Brain microvascular endothelial cell (primary cell): ENCODE measurements at regions not wholly inside any gene's neighbourhood (a gene's known extent, or its start where the extent isn't known, plus 50 kb on each side); places are given as distances from the start of the nearest gene placed in this dataset.

Source experiments
- DNase-seq: peaks from one replicate; pipeline ENCODE4 v3.0.0-alpha.2; 2020
- H3K27ac ChIP-seq: fragments of 250-450 bp; sonication (Bioruptor Pico); 2 replicates; pipeline ENCODE4 v1.5.1; 2020; ENCODE audit warnings: mild to moderate bottlenecking, moderate library complexity
- H3K27me3 ChIP-seq: fragments of 250-450 bp; sonication (Bioruptor Pico); replicated peaks from 2 replicates; pipeline ENCODE4 v1.5.1; 2020; ENCODE audit warnings: mild to moderate bottlenecking
- H3K36me3 ChIP-seq: fragments of 250-450 bp; sonication (Bioruptor Pico); replicated peaks from 2 replicates; pipeline ENCODE4 v1.5.1; 2020; ENCODE audit warnings: mild to moderate bottlenecking
- H3K4me3 ChIP-seq: 2 replicates; pipeline ENCODE4 v1.5.1; 2011; ENCODE audit warnings: low read depth, mild to moderate bottlenecking, control low read depth, low read length, moderate library complexity
- CTCF ChIP-seq: IDR thresholded peaks from 2 replicates; pipeline ENCODE4 v1.5.1; 2011; ENCODE audit warnings: low read depth, mild to moderate bottlenecking, moderate library complexity, low read length, control low read depth, inconsistent platforms; ENCODE audit errors: missing control alignments
- in situ Hi-C: cut with HindIII; loops from 2 replicates; pipeline ENCODE4 v1.10.0; 2017; ENCODE audit warnings: low sequenced_read_pairs, low pct_ligation_motif_present

- no peak for TF ChIP-seq CTCF
- DNase-seq, result no peak
These were observed 395.9 kb upstream of the GRIA3 start for GRCh38 chrX:122788216-122788615.

GRCh38 chrX:122790376-122791095 is 393.5 kb upstream of the GRIA3 start:
- Histone ChIP-seq H3K4me3 (no peak overlapping the region), H3K36me3 (no peaks in the 10 kb centered on the region), H3K27me3 (no peaks in the 10 kb centered on the region), H3K27ac (no peak overlapping the region)
- DNase-seq, result no peak
- in situ Hi-C loops, result no loop called here
- TF ChIP-seq CTCF, result no peak

More at GRCh38 chrX:122788216-122788615, 395.9 kb upstream of the GRIA3 start:
- Histone ChIP-seq H3K27ac (no peak overlapping the region), H3K4me3 (no peak overlapping the region), H3K36me3 (no peaks in the 10 kb centered on the region), H3K27me3 (no peaks in the 10 kb centered on the region)
- in situ Hi-C loops, result no loop called here

- no peaks in the 10 kb centered on the region for H3K36me3 ChIP-seq
- TF ChIP-seq CTCF, result no peak
- in situ Hi-C loops, result no loop called here
- DNase-seq, result no peak
- H3K4me3 ChIP-seq, result no peak overlapping the region
- no peak overlapping the region for H3K27ac ChIP-seq
- H3K27me3 ChIP-seq, result no peaks in the 10 kb centered on the region
These were observed 370.2 kb upstream of the GRIA3 start for GRCh38 chrX:122813876-122814275.

DNA sequence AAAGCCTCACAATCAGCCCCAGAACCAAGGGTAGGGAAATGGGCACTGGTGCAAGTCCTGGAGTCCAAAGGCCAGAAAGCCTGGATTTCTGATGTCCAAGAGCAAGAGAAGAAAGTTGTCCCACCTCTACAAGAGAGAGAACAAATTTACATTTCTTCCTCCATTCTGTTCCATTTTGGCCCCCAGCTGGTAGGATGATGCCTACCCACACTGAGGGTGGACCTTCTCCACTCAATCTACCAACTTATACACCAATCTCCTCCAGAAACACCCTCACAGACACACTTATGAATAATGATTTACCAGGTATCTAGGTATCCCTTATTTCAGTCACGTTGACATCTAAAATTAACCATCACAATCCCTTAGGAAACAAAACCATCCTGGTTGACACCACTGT is 367.8 kb upstream of the GRIA3 start:
- in situ Hi-C loops, result no loop called here
- Histone ChIP-seq H3K27me3 (no peaks in the 10 kb centered on the region), H3K4me3 (no peak overlapping the region), H3K36me3 (no peaks in the 10 kb centered on the region), H3K27ac (no peak overlapping the region)
- DNase-seq, result no peak
- TF ChIP-seq CTCF, result no peak

GRCh38 chrX:122817321-122817955 is 366.6 kb upstream of the GRIA3 start:
- H3K27me3 ChIP-seq, result no peaks in the 10 kb centered on the region
- in situ Hi-C loops, result no loop called here
- no peak for DNase-seq
- no peaks in the 10 kb centered on the region for H3K36me3 ChIP-seq
- H3K27ac ChIP-seq, result no peak overlapping the region
- TF ChIP-seq CTCF, result no peak
- H3K4me3 ChIP-seq, result no peak overlapping the region
